ENCODE measurements at regions not wholly inside any gene's neighbourhood (a gene's known extent, or its start where the extent isn't known, plus 50 kb on each side); places are given as distances from the start of the nearest gene placed in this dataset.
A peak's percentile ranks its signal among the peaks of the same experiment; 100 is the strongest.

DNA sequence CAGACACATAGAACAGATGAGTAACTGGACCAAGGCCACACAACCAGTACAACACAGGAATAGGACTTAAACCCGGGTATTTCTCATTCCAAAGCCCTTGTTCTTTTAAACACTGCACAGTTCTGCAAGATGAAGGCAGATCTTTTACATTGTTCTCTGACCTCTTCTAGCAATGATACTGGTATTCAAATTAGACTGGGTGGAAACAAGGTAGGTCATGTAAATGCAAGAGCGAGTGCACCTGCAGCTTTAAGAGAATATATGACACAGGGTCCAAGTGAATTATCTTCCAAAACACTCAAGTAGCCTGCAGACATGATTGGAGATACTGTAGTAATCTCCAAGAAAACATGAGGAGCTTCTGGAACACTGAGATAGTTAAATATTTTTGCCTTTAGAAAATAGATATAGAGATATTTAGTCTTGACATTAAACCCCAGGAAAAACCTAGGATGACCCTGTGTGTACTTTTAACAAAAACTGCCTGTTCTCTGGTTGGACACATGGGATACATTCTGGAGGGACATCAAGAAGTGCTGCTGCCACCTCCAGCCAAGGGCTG is 130.6 kb upstream of the EPB41L4A start (continued):
- no peak for TF ChIP-seq LEF1 (IDR thresholded peaks at IDR 0.05)
- TF ChIP-seq, protein P1, sequence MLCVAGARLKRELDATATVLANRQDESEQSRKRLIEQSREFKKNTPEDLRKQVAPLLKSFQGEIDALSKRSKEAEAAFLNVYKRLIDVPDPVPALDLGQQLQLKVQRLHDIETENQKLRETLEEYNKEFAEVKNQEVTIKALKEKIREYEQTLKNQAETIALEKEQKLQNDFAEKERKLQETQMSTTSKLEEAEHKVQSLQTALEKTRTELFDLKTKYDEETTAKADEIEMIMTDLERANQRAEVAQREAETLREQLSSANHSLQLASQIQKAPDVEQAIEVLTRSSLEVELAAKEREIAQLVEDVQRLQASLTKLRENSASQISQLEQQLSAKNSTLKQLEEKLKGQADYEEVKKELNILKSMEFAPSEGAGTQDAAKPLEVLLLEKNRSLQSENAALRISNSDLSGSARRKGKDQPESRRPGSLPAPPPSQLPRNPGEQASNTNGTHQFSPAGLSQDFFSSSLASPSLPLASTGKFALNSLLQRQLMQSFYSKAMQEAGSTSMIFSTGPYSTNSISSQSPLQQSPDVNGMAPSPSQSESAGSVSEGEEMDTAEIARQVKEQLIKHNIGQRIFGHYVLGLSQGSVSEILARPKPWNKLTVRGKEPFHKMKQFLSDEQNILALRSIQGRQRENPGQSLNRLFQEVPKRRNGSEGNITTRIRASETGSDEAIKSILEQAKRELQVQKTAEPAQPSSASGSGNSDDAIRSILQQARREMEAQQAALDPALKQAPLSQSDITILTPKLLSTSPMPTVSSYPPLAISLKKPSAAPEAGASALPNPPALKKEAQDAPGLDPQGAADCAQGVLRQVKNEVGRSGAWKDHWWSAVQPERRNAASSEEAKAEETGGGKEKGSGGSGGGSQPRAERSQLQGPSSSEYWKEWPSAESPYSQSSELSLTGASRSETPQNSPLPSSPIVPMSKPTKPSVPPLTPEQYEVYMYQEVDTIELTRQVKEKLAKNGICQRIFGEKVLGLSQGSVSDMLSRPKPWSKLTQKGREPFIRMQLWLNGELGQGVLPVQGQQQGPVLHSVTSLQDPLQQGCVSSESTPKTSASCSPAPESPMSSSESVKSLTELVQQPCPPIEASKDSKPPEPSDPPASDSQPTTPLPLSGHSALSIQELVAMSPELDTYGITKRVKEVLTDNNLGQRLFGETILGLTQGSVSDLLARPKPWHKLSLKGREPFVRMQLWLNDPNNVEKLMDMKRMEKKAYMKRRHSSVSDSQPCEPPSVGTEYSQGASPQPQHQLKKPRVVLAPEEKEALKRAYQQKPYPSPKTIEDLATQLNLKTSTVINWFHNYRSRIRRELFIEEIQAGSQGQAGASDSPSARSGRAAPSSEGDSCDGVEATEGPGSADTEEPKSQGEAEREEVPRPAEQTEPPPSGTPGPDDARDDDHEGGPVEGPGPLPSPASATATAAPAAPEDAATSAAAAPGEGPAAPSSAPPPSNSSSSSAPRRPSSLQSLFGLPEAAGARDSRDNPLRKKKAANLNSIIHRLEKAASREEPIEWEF (CRISPR knock-in tag; IDR thresholded peaks at IDR 0.05) = no peak
- TF ChIP-seq ZNF408 (CRISPR knock-in tag; IDR thresholded peaks at IDR 0.05; ENCODE audit: low read depth) = no peak
- TF ChIP-seq SRSF1 (IDR thresholded peaks at IDR 0.05; ENCODE audit: low read depth, low read length) = no peak
- TF ChIP-seq RHOXF2B (CRISPR knock-in tag; conservative IDR thresholded peaks at IDR 0.05) = no peak
- peak; percentile 80 for TF ChIP-seq NCOA1 (IDR thresholded peaks at IDR 0.05; ENCODE audit: low read depth)
- TF ChIP-seq CTBP1 (IDR thresholded peaks at IDR 0.05; ENCODE audit: borderline replicate concordance) = no peak; the same call in 1 of the 2 replicates
- no peak for TF ChIP-seq ZNF124 (CRISPR knock-in tag; IDR thresholded peaks at IDR 0.05)
- TF ChIP-seq ZNF134 (CRISPR knock-in tag; conservative IDR thresholded peaks at IDR 0.05) = no peak
- no peak for TF ChIP-seq SIRT6 (IDR thresholded peaks at IDR 0.05; ENCODE audit: low read depth, low read length)
- no peak for TF ChIP-seq SPI1 (IDR thresholded peaks at IDR 0.05; ENCODE audit: borderline replicate concordance, low read depth, low read length)
- TF ChIP-seq SREBF1 (IDR thresholded peaks at IDR 0.05; ENCODE audit: borderline replicate concordance, low read depth, low read length) = no peak
- TF ChIP-seq BRD4 (IDR thresholded peaks at IDR 0.05) = no peak
- TF ChIP-seq TAL1 (IDR thresholded peaks at IDR 0.05) = peak; percentile 98
- TF ChIP-seq ETV6 (IDR thresholded peaks at IDR 0.05; ENCODE audit: borderline replicate concordance in 1 of 2, low read depth in 2 of 2, low read length in 1 of 2) = 0 out of 4 replicates have a peak, but pooled peaks of 1 of the 2 experiments have one; percentile 35
- no peak for TF ChIP-seq ETV6 (CRISPR knock-in tag; IDR thresholded peaks at IDR 0.05; ENCODE audit: borderline replicate concordance)
- TF ChIP-seq MXI1 (IDR thresholded peaks at IDR 0.05; ENCODE audit: low read depth, low read length) = peak; percentile 29; the same call in 1 of the 2 replicates
- TF ChIP-seq, protein P2, sequence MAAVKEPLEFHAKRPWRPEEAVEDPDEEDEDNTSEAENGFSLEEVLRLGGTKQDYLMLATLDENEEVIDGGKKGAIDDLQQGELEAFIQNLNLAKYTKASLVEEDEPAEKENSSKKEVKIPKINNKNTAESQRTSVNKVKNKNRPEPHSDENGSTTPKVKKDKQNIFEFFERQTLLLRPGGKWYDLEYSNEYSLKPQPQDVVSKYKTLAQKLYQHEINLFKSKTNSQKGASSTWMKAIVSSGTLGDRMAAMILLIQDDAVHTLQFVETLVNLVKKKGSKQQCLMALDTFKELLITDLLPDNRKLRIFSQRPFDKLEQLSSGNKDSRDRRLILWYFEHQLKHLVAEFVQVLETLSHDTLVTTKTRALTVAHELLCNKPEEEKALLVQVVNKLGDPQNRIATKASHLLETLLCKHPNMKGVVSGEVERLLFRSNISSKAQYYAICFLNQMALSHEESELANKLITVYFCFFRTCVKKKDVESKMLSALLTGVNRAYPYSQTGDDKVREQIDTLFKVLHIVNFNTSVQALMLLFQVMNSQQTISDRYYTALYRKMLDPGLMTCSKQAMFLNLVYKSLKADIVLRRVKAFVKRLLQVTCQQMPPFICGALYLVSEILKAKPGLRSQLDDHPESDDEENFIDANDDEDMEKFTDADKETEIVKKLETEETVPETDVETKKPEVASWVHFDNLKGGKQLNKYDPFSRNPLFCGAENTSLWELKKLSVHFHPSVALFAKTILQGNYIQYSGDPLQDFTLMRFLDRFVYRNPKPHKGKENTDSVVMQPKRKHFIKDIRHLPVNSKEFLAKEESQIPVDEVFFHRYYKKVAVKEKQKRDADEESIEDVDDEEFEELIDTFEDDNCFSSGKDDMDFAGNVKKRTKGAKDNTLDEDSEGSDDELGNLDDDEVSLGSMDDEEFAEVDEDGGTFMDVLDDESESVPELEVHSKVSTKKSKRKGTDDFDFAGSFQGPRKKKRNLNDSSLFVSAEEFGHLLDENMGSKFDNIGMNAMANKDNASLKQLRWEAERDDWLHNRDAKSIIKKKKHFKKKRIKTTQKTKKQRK (IDR thresholded peaks at IDR 0.05; ENCODE audit: borderline replicate concordance, low read depth, low read length) = no peak
- TF ChIP-seq, protein P3, sequence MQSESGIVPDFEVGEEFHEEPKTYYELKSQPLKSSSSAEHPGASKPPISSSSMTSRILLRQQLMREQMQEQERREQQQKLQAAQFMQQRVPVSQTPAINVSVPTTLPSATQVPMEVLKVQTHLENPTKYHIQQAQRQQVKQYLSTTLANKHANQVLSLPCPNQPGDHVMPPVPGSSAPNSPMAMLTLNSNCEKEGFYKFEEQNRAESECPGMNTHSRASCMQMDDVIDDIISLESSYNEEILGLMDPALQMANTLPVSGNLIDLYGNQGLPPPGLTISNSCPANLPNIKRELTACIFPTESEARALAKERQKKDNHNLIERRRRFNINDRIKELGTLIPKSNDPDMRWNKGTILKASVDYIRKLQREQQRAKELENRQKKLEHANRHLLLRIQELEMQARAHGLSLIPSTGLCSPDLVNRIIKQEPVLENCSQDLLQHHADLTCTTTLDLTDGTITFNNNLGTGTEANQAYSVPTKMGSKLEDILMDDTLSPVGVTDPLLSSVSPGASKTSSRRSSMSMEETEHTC (IDR thresholded peaks at IDR 0.05) = no peak
- no peak for TF ChIP-seq MYNN (IDR thresholded peaks at IDR 0.05)
- TF ChIP-seq MYNN (CRISPR knock-in tag; IDR thresholded peaks at IDR 0.05) = no peak
